ENCODE measurements at regions not wholly inside any gene's neighbourhood (a gene's known extent, or its start where the extent isn't known, plus 50 kb on each side); places are given as distances from the start of the nearest gene placed in this dataset.
"Not testable (repeated sequence)": the region's sequence is repeated elsewhere in the genome, so short reads cannot be mapped to it uniquely, and the experiment has no call there.

DNA sequence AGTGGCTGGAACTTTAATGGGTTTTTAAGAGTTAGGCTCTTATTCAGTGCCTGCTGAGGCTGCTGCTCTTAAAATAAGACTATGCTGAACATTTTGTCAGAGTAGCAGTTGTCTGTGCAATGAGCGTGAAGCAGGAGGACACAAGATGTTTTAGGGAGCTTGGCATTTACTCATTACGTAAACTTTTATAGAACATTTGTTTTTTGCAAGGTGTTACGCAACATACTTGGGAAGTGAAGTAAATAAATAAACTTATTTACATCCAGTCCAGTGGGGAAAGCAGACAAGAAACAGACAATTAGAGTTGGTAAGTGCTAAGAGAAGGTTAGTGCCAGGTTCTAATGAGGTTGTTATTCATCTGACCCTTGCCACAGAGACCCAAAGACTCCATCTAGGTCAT is 226.0 kb downstream of the HINT1 start:
- in situ Hi-C loops (cut with HindIII; ENCODE audit: low sequenced_read_pairs) = no loop called here
- DNase-seq (ENCODE audit: low read depth) = no peak
- TF ChIP-seq, protein P1, sequence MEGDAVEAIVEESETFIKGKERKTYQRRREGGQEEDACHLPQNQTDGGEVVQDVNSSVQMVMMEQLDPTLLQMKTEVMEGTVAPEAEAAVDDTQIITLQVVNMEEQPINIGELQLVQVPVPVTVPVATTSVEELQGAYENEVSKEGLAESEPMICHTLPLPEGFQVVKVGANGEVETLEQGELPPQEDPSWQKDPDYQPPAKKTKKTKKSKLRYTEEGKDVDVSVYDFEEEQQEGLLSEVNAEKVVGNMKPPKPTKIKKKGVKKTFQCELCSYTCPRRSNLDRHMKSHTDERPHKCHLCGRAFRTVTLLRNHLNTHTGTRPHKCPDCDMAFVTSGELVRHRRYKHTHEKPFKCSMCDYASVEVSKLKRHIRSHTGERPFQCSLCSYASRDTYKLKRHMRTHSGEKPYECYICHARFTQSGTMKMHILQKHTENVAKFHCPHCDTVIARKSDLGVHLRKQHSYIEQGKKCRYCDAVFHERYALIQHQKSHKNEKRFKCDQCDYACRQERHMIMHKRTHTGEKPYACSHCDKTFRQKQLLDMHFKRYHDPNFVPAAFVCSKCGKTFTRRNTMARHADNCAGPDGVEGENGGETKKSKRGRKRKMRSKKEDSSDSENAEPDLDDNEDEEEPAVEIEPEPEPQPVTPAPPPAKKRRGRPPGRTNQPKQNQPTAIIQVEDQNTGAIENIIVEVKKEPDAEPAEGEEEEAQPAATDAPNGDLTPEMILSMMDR (IDR thresholded peaks at IDR 0.05; ENCODE audit: low read depth, low read length, missing control alignments) = no peak
- H3K4me3 ChIP-seq (ENCODE audit: low read depth, low read length) = no peak overlapping the region

DNA sequence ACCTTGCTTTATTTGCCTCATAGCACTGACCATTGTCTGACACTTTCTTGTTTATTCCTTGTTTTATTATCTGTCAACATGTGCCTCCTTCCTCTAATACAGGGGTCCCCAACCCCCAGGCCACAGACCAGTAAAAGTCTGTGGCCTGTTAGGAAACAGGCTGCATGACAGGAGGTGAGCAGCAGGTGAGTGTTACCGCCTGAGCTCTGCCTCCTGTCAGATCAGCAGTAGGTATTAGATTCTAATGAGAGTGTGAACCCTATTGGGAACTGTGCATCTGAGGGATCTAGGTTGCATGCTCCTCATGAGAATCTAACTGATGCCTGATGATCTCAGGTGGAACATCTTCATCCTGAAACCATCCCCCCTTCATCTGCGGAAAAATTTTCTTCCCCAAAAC is 228.0 kb downstream of the HINT1 start:
- H3K4me3 ChIP-seq (ENCODE audit: low read depth, low read length) = no peak overlapping the region
- in situ Hi-C loops (cut with HindIII; ENCODE audit: low sequenced_read_pairs) = no loop called here
- TF ChIP-seq, protein P1 (IDR thresholded peaks at IDR 0.05; ENCODE audit: low read depth, low read length, missing control alignments) = no peak

DNA sequence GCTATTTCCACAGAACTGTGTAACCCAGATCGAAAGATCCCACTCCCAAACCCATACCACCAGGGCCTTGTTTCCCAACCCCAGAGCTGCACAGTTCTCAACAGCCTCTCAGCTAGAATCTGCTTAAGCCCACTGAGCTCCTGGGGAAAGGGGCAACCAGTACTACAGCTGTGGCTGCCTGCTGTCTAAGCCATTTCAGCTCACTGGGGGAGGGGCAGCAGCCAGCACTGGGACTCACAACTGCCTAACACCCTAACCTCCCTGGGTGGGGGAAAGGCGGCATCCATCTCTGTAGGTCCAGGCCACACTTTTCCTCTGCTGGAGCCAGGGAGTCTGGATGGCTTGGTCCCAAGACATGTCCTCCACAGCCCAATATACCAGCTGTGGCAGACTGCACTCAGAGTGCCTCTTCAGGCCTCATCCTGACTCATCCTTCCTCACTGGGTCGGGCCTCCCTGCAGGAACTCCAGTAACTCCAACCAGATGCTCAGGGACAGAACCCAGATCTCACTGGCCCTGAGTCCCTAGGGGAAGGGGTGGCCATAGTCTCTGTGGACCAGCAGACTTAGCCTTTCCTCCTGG is 241.4 kb downstream of the HINT1 start:
- in situ Hi-C loops (cut with HindIII; ENCODE audit: low sequenced_read_pairs) = no loop called here
- no peak for DNase-seq (ENCODE audit: low read depth)
- no peak overlapping the region for H3K4me3 ChIP-seq (ENCODE audit: low read depth, low read length)
- TF ChIP-seq, protein P1 (IDR thresholded peaks at IDR 0.05; ENCODE audit: low read depth, low read length, missing control alignments) = no peak

More for the DNA sequence above, 228.0 kb downstream of the HINT1 start:
- no peak for DNase-seq (ENCODE audit: low read depth)

DNA sequence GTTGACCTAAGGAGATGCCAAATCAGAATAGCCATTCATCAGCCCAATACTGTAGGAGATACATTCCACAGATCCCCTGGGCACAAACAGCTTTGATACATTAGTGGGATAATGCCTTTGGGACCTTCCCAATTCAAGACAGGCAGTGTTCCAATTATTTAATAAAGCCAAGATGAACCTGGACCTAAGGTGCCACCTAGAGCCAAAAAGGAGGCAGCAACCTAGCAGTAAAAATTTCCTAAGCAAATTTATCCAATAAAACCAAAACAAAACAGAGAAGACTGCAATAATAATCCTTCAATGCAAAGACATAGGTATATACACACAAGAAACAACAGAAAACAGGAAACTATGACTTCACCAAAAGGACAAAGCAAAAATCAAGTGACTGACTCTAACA is 253.0 kb downstream of the HINT1 start:
- TF ChIP-seq, protein P1 (IDR thresholded peaks at IDR 0.05; ENCODE audit: low read depth, low read length, missing control alignments) = peak; percentile 24
- no peak for DNase-seq (ENCODE audit: low read depth)
- no peak overlapping the region for H3K4me3 ChIP-seq (ENCODE audit: low read depth, low read length)
- in situ Hi-C loops (cut with HindIII; ENCODE audit: low sequenced_read_pairs) = no loop called here

DNA sequence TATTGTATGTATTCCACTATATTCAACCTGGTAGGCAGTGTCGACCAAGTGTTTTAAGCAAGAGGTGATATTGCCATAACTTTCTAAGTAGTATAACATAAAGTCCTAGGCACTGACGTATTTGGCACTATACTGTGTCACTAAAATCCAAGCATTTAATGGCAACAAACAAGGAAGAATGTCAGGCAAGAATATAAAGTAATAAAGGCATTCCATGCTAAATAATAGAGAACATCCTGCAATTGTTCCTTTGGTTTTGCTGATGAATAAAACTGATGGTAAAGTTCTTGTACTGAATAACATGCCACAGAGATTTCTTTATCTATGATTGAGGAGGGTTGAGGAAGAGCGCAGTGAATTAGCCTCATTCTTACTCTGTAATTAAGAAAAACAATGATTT is 256.9 kb downstream of the HINT1 start:
- TF ChIP-seq, protein P1 (IDR thresholded peaks at IDR 0.05; ENCODE audit: low read depth, low read length, missing control alignments) = no peak
- H3K4me3 ChIP-seq (ENCODE audit: low read depth, low read length) = no peak overlapping the region
- in situ Hi-C loops (cut with HindIII; ENCODE audit: low sequenced_read_pairs) = no loop called here
- DNase-seq (ENCODE audit: low read depth) = no peak

DNA sequence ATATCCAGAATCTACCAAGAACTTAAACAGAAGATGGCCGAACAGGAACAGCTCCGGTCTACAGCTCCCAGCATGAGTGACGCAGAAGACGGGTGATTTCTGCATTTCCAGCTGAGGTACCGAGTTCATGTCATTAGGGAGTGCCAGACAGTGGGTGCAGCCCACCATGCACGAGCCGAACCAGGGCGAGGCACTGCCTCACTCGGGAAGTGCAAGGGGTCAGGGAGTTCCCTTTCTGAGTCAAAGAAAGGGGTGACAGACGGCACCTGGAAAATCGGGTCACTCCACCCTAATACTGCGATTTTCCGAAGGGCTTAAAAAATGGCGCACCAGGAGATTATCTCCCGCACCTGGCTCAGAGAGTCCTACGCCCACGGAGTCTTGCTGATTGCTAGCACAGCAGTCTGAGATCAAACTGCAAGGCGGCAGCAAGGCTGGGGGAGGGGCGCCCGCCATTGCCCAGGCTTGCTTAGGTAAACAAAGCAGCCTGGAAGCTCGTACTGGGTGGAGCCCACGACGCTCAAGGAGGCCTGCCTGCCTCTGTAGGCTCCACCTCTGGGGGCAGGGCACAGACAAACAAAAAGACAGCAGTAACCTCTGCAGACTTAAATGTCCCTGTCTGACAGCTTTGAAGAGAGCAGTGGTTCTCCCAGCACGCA is 267.4 kb downstream of the HINT1 start:
- in situ Hi-C loops (cut with HindIII; ENCODE audit: low sequenced_read_pairs); DNase-seq (ENCODE audit: low read depth); H3K4me3 ChIP-seq (ENCODE audit: low read depth, low read length): not testable (repeated sequence)

DNA sequence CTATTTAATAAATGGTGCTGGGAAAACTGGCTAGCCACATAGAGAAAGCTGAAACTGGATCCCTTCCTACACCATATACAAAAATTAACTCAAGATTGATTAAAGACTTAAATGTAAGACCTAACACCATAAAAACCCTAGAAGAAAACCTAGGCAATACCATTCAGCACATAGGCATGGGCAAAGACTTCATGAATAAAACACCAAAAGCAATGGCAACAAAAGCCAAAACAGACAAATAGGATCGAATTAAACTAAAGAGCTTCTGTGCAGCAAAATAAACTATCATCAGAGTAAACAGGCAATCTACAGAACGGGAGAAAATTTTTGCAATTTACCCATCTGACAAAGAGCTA is 267.9 kb downstream of the HINT1 start:
- in situ Hi-C loops (cut with HindIII; ENCODE audit: low sequenced_read_pairs); DNase-seq (ENCODE audit: low read depth); H3K4me3 ChIP-seq (ENCODE audit: low read depth, low read length): not testable (repeated sequence)
